ENCODE measurements at regions not wholly inside any gene's neighbourhood (a gene's known extent, or its start where the extent isn't known, plus 50 kb on each side); places are given as distances from the start of the nearest gene placed in this dataset.

GRCh38 chr3:167054926-167055325 is 325.2 kb downstream of the ZBBX start:
- TF ChIP-seq EZH2 (IDR thresholded peaks at IDR 0.05; ENCODE audit: insufficient read depth, poor library complexity, severe bottlenecking) (no peak), EZH2phosphoT487 (IDR thresholded peaks at IDR 0.05; ENCODE audit: insufficient read depth, low read depth) (no peak)
